Myocyte (in vitro differentiated cells): ENCODE measurements at regions not wholly inside any gene's neighbourhood (a gene's known extent, or its start where the extent isn't known, plus 50 kb on each side); places are given as distances from the start of the nearest gene placed in this dataset.

Experiments used
- DNase-seq: peaks from one replicate; pipeline ENCODE4 v3.0.0-alpha.2; 2012; ENCODE audit warnings: low read depth

- no peak for DNase-seq
Measured at GRCh38 chr13:100860866-100861265, 186.3 kb upstream of the TMTC4 start.

DNA sequence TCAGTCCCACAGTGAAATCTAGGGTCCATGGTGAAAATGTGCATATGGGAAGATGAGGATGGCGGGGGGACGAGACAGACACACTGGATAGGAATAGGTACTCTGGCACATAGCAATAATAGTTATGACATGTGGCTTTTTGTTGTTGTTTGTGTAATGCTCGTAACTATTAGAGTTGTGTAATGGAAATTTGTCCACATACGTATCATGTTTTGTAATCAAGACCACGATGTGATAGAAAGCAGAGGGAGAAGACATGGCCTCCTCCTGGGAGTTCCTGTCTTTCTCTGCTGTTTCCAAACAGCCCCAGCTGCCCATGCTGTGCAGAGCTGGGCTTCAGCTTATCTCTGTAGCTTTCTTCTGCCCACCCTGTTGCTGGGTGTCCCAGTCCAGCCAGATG lies 185.3 kb upstream of the TMTC4 start:
- no peak for DNase-seq

- DNase-seq, result no peak
Measured at GRCh38 chr13:100855151-100855550, 180.6 kb upstream of the TMTC4 start.

DNA sequence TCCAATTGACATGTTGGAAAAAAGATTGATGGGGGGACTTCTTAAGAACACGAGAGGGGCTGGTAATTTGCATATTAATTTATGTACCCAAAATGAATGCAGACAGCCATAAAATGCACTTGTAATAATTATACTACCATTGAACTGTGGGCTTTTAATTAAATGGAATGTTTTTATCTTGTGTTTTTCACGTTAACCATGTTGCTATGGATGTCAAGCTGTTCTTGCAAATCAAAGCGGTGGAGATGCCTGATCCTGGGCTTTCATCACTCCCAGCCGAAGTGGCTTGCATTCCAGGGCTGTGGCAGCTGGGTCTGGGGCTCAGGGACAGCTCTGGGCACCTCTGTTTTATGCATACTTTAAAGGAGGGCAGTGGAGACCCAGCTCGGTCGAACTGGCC lies 179.4 kb upstream of the TMTC4 start:
- peak; percentile 15 for DNase-seq

- no peak for DNase-seq
Measured at GRCh38 chr13:100853434-100853833, 178.8 kb upstream of the TMTC4 start.

DNA sequence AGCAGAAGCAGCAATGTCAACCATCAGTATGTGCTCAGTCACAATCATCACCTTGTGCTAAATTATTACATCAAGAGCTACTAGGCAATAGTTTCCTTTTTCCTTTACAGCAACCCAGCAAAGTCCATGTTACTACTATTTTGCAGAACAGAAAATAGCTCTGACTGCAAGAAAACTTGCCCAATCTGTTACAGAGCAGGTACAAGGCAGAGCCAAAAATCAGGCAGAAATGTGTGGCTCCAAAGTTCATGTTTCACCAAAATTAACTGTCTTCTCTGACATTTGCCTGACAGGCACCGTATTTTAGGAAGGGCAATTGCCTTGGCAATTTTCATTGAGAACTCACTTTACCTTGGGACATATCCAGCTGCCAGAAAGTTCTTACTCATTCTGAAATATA lies 177.6 kb upstream of the TMTC4 start:
- no peak for DNase-seq

DNA sequence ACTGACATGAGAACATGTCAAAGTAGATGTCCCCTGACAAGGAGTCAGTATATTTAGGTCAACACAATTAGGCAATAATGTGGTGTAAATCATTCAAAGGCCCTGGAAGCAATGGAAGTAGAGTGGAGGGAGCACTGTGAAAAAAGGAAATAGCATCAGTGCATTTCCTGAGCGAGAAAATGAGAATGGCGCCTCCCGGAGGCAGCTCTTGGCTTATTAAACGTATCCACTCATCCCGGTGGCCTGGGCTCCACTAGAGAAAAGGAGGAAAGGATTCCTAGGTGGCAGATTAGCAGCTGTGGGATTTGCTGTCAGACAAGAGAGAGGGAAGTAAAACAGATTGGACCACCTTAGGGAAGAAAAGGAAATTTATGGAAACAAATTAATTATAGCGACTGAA lies 173.7 kb upstream of the TMTC4 start:
- DNase-seq, result no peak

GRCh38 chr13:100845128-100845757 lies 170.6 kb upstream of the TMTC4 start:
- DNase-seq, result no peak

DNA sequence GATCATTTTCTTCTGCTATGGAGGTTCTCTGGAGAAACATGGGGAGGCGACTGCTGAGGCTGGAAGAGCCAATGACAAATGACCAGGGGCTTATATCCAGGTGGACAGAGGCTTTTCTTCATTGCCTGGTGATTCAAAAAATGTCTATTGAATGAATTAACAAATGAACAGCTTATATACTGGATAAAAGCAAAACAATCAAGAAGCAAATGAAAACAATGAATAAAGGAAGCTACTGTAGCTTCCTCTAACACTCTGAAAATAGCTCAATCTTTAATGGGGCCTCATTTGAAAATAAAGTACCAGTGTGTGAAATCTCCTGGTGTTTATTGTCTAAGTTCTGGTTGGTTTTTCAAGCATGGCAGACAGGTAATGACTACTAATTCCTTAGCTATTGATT lies 167.5 kb upstream of the TMTC4 start:
- DNase-seq, result no peak

GRCh38 chr13:100838387-100838786 lies 163.8 kb upstream of the TMTC4 start:
- DNase-seq, result no peak

GRCh38 chr13:100837631-100838030 lies 163.0 kb upstream of the TMTC4 start:
- no peak for DNase-seq

DNA sequence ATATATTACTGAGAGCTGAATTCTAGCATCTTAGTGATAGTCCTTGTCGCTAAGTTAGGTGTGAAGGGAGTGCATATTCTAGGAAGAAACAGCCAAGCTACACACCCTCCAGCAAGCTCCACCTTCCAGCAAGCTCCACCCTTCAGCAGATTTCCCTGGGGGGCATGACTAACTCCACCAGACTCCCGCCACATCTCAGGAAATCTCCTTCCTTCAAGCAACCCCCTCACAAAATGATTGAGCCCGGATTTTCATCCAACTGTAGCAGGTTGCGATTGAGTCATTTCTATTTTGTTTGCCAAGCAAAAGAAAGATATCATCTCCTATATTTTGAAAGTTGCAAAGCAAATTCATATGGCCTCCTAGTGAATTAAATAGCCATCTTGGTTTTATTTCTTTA lies 162.1 kb upstream of the TMTC4 start:
- no peak for DNase-seq

- no peak for DNase-seq
Measured at GRCh38 chr13:100835695-100836094, 161.1 kb upstream of the TMTC4 start.

GRCh38 chr13:100833427-100833826 lies 158.8 kb upstream of the TMTC4 start:
- DNase-seq, result no peak

DNA sequence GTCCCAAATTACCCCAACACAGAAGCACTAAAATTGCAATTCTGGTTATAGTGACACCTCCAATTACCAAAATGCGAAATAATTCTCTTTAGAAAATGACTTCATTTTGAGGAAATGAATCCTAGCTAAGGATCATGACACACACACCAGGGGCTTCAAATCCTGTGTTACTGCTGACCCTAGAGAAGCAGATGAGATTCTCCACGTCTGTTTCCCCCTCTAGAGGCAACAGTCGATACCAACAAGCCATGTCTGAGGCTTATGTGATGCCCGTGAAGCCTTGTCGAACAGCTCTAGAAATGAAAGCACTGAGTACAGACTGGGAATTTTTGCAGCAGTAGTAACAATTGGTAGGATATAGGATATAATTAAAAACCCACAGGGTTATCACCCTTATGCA lies 153.6 kb upstream of the TMTC4 start:
- DNase-seq, result no peak

GRCh38 chr13:100827489-100828176 lies 153.0 kb upstream of the TMTC4 start:
- no peak for DNase-seq

DNA sequence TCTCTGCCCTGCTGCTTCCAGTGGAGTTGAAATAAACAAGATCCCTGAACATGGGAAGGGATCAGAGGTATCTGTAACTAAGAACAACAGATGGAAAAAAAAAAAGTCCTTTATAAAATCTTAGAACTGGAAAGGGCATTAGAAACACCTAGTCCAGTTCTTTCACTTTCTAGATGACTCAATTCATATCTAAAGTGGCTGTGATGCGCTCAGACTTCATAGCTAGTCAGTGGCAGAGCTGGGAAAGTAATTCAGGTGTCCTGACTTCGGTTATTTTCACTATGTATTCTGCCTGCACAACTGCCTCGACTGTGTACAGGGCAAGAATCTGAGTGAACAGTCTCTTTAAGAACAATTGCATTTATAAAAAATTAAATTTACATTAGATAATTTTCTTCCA lies 151.8 kb upstream of the TMTC4 start:
- DNase-seq, result no peak

DNA sequence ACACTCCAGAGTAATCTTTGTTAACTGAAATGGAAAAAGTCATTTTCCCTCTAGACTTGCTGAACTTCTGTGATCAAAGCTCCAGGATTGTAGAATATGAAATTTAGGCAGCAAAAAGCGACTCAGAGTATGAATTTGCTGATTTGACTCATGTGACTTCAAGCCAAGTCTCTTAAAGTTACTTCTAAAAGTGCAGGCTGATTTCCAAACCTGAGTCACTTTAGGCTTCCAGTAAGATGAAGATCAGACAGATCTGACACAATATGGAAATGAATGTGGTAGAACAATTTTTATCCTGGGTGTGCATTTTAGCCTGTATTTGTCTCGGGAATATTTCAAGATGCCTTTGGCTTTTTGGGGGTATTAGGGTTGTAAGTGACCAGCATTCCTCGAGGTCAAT lies 151.0 kb upstream of the TMTC4 start:
- DNase-seq, result no peak

GRCh38 chr13:100824366-100824765 lies 149.8 kb upstream of the TMTC4 start:
- no peak for DNase-seq

GRCh38 chr13:100823448-100823847 lies 148.9 kb upstream of the TMTC4 start:
- no peak for DNase-seq

DNA sequence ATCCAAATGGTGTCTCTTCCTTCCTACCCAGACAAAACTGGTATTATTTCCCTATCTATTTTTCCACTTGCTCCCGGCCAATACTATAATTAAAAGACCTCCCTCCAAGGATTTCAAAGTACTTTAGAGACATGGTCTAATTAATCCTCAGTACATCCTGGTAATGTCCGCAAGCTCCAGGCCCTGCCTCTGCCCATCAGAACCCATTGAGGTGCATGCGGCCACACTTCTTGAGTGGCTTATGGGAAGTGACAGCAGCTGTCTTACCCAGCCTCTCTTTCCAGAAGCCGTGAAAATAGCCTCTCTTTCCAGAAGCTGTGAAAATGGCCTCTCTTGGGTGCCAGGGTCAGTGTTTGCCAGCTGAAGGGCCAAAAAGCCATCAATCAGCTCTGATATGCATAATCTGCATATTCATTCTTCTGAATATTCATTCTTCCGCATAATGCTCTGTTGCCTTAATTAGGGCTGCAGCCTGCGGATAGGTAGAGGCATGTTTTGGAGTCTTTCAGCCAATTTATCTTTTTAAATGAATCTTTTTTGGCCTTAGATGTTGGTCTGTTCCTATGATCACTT lies 148.4 kb upstream of the TMTC4 start:
- no peak for DNase-seq

- no peak for DNase-seq
Measured at GRCh38 chr13:100818711-100819110, 144.1 kb upstream of the TMTC4 start.

- no peak for DNase-seq
Measured at GRCh38 chr13:100817928-100818327, 143.3 kb upstream of the TMTC4 start.
